ENCODE measurements at regions not wholly inside any gene's neighbourhood (a gene's known extent, or its start where the extent isn't known, plus 50 kb on each side); places are given as distances from the start of the nearest gene placed in this dataset.

DNA sequence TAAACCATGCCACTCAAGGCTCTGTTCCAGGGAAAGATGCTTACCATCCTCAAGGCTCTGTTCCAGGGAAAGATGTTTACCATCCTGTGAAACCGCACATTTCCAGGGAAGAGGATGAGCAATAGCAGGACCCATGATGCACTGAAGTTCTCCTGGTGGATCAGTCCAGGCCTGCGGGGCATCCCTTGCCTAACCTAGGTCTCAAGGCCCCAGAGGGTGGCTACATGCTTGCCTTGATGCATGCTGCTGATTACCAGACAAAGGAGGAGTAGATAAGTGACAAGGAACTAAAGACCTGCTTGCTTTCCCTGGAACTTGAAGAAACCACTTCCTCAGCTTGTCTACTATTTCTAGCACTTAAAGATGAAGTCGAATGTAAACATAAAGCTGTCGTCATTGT lies 111.0 kb upstream of the LINC00305 start:
- no peaks in the 10 kb centered on the region for H3K27me3 ChIP-seq (ENCODE audit: control insufficient read depth, extremely low read depth, insufficient read depth, low read length)
- no peak for FAIRE-seq
- no peak for TF ChIP-seq CTCF (optimal IDR thresholded peaks at IDR 0.05 in 1 of 3, IDR thresholded peaks at IDR 0.05 in 1 of 3, conservative IDR thresholded peaks at IDR 0.05 in 1 of 3; ENCODE audit: extremely low read depth in 1 of 3, insufficient read depth in 2 of 3, low read length in 3 of 3)
- TF ChIP-seq EZH2 (IDR thresholded peaks at IDR 0.05; ENCODE audit: low read length), result no peak

GRCh38 chr18:64258111-64258650 lies 109.3 kb upstream of the LINC00305 start:
- no peak overlapping the region for H3K27ac ChIP-seq (ENCODE audit: control insufficient read depth, insufficient read depth, low read length)
- no peaks in the 10 kb centered on the region for H3K9me1 ChIP-seq (ENCODE audit: control insufficient read depth, extremely low read depth, insufficient read depth, low read length)
- no peak overlapping the region for H2AFZ ChIP-seq (ENCODE audit: control insufficient read depth, low read length)
- H3K36me3 ChIP-seq (ENCODE audit: control insufficient read depth in 2 of 2, extremely low read depth in 1 of 2, insufficient read depth in 2 of 2, low read length in 2 of 2), result no peaks in the 10 kb centered on the region
- no peaks in the 10 kb centered on the region for H3K79me2 ChIP-seq (ENCODE audit: control insufficient read depth, insufficient read depth, low read length)
- FAIRE-seq (no peak), DNase-seq (ENCODE audit: low read depth, low spot score) (no peak)
- no peaks in the 10 kb centered on the region for H3K27me3 ChIP-seq (ENCODE audit: control insufficient read depth, extremely low read depth, insufficient read depth, low read length)
- dilution Hi-C loops (cut with MboI; ENCODE audit: extremely low pct_ligation_motif_present, low sequenced_read_pairs), result no loop called here
- H3K4me2 ChIP-seq (ENCODE audit: control insufficient read depth, extremely low read depth, insufficient read depth, low read depth, low read length), result no peak overlapping the region
- H3K4me3 ChIP-seq (ENCODE audit: control insufficient read depth in 2 of 3, extremely low read depth in 1 of 3, insufficient read depth in 2 of 3, low read depth in 1 of 3, low read length in 3 of 3), result no peak overlapping the region
- no peaks in the 10 kb centered on the region for H3K4me1 ChIP-seq (ENCODE audit: control insufficient read depth, extremely low read depth, insufficient read depth, low read length)
- TF ChIP-seq CTCF (optimal IDR thresholded peaks at IDR 0.05 in 1 of 3, IDR thresholded peaks at IDR 0.05 in 1 of 3, conservative IDR thresholded peaks at IDR 0.05 in 1 of 3; ENCODE audit: extremely low read depth in 1 of 3, insufficient read depth in 2 of 3, low read length in 3 of 3) (no peak), EZH2 (IDR thresholded peaks at IDR 0.05; ENCODE audit: low read length) (no peak)
- H3K9ac ChIP-seq (ENCODE audit: control insufficient read depth, extremely low read depth, insufficient read depth, low read length), result no peak overlapping the region
- H4K20me1 ChIP-seq (ENCODE audit: control insufficient read depth, extremely low read depth, insufficient read depth, low read length), result no peaks in the 10 kb centered on the region
- H3K9me3 ChIP-seq (ENCODE audit: control insufficient read depth, low read depth, low read length), result no peaks in the 10 kb centered on the region

More for the DNA sequence above, 111.0 kb upstream of the LINC00305 start:
- Histone ChIP-seq H3K27ac (ENCODE audit: control insufficient read depth, insufficient read depth, low read length) (no peak overlapping the region), H3K4me3 (ENCODE audit: control insufficient read depth in 2 of 3, extremely low read depth in 1 of 3, insufficient read depth in 2 of 3, low read depth in 1 of 3, low read length in 3 of 3) (no peak overlapping the region), H3K9me1 (ENCODE audit: control insufficient read depth, extremely low read depth, insufficient read depth, low read length) (no peaks in the 10 kb centered on the region), H3K4me1 (ENCODE audit: control insufficient read depth, extremely low read depth, insufficient read depth, low read length) (no peaks in the 10 kb centered on the region), H2AFZ (ENCODE audit: control insufficient read depth, low read length) (no peak overlapping the region), H4K20me1 (ENCODE audit: control insufficient read depth, extremely low read depth, insufficient read depth, low read length) (no peaks in the 10 kb centered on the region), H3K9me3 (ENCODE audit: control insufficient read depth, low read depth, low read length) (no peaks in the 10 kb centered on the region), H3K79me2 (ENCODE audit: control insufficient read depth, insufficient read depth, low read length) (no peaks in the 10 kb centered on the region), H3K36me3 (ENCODE audit: control insufficient read depth in 2 of 2, extremely low read depth in 1 of 2, insufficient read depth in 2 of 2, low read length in 2 of 2) (no peaks in the 10 kb centered on the region), H3K9ac (ENCODE audit: control insufficient read depth, extremely low read depth, insufficient read depth, low read length) (no peak overlapping the region), H3K4me2 (ENCODE audit: control insufficient read depth, extremely low read depth, insufficient read depth, low read depth, low read length) (no peak overlapping the region)
- DNase-seq (ENCODE audit: low read depth, low spot score), result no peak
- dilution Hi-C loops (cut with MboI; ENCODE audit: extremely low pct_ligation_motif_present, low sequenced_read_pairs), result no loop called here

All from keratinocyte (primary cell).